ENCODE measurements at regions not wholly inside any gene's neighbourhood (a gene's known extent, or its start where the extent isn't known, plus 50 kb on each side); places are given as distances from the start of the nearest gene placed in this dataset.

GRCh38 chr2:145059343-145059742, 539.4 kb upstream of the ZEB2 start:
- no peak for DNase-seq

GRCh38 chr2:145058457-145058856, 538.5 kb upstream of the ZEB2 start:
- DNase-seq, result no peak

- DNase-seq, result no peak
Observed at GRCh38 chr2:145055651-145056050, 535.7 kb upstream of the ZEB2 start.

GRCh38 chr2:145050134-145050533, 530.2 kb upstream of the ZEB2 start:
- no peak for DNase-seq

DNA sequence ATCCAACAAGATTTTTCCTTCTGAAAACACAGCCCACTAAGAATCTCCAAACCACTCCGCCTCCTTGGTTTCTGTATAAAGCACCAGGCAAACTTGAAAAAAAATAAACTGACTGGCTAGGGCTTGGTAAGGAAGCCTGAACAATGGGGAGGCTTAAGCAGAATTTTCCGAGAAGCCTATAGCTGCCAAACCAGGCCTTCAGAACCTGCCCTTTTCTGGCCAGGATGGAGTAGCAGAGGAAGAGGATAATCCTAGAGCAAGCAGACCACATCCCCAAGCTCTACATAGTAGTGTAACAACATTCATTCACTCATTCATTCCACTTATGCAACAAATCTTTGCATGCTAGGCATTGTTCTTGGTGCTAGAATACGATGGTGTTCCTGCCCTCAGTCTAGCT, 529.6 kb upstream of the ZEB2 start:
- DNase-seq, result no peak

- DNase-seq, result no peak
Observed at GRCh38 chr2:145047554-145047953, 527.6 kb upstream of the ZEB2 start.

DNA sequence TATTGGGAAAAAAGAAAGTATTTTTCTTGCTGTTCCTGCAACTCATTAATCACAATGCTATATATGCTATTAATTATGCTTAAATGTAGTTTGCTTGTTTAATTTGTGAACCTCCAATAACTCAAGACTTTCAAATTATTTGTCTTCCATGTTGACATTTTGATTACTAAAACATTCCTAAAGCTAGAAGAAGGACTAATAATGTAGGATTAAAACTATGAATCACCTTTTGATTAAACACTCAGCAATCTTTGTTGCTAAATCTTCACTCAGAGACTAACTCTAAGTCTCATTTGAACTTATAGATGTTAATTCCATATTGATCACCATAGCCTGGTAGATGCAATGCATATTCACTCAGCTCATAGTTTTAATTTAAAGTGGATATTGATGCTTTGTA, 524.6 kb upstream of the ZEB2 start:
- DNase-seq, result peak; percentile 34

DNA sequence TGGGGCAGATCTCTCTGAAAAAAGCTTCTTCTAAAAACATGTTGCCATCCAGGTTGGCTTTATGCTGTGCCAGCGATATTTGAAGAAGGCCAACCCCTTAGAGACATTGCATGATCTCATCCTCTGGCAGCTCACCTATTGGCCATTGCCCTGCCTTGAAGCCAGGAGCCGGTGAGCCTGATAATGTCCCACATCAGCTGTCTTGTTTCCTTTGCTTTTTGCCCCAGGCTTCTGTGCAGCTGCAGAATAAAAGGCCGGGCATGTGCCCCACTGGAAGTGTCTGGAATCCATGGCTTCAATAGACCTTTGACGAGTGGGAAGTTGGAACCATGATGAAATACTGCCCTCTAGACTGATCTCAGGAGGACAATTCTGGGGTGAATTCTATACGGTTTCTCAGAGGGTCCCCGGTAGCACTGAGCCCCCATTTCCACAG, 523.5 kb upstream of the ZEB2 start:
- no peak for DNase-seq

DNA sequence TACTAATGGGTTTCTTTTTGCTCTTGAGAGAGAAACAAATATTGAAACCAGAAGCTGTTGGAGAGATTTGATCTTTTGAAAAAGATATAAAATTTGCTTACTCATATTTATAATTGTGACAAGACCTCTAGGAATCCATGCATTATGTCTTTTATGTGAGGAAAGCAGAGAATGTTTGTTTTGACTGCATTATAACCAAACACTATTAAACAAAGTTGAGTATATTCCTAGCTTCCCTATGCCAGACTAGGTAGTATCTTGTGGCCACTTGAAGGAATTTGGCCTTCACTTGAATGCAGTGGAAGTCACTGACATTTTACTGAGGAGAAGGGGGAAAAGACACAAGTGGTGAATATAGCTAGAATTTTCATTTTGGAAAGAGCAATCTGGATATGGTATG, 521.8 kb upstream of the ZEB2 start:
- DNase-seq, result no peak

DNA sequence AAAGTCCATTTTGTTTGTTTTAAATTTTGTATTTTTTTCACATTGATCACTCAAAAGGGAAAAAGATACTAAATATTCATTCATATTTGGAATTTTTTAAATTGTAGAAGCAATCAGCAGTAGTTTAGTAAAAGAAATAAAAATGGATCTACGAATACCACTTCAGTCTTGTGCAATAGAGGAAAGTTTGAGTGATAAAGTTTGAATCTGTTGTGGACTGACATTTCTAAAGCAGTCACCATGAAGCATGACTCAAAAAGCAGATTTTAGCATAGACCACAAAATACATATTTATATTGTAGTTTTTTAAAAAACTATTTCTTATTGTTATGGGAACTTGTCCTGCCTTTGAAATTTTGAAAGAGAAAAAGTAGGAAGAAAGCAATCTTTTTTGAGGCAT, 520.5 kb upstream of the ZEB2 start:
- DNase-seq, result no peak

- DNase-seq, result no peak
Observed at GRCh38 chr2:145038041-145038525, 518.2 kb upstream of the ZEB2 start.

DNA sequence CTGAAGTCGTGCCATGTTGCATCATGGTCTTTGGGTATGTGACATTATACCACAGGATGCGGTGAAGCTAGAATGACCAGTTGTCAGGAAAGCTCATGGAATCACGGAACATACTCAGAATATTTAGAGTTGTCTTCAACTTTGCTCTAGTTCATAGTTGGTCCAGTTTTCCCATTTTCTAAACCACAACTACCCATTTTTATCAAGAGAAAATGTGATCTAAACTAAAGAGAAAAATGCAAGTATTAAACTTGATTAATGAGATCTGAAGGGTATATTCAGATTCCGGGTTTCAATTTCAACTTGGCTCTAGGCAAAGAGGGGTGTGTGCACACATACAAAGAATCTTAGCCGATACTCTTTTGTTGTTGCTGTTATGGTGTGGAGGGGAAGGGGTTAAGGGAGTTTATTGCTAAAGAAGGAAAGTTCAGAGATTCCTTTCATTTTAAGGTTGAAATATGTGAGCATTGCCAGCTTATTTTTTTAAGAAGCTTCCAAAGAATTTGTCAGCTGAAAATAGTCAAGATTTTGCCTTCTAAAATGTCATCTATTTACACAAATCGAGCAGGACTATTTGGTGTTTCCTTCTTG, 516.6 kb upstream of the ZEB2 start:
- DNase-seq, result no peak

- DNase-seq, result no peak
Observed at GRCh38 chr2:145034511-145034910, 514.6 kb upstream of the ZEB2 start.

GRCh38 chr2:145033438-145033837, 513.5 kb upstream of the ZEB2 start:
- no peak for DNase-seq

- peak; percentile 32 for DNase-seq
Observed at GRCh38 chr2:145032791-145033190, 512.9 kb upstream of the ZEB2 start.

- no peak for DNase-seq
Observed at GRCh38 chr2:145029873-145030272, 510.0 kb upstream of the ZEB2 start.

DNA sequence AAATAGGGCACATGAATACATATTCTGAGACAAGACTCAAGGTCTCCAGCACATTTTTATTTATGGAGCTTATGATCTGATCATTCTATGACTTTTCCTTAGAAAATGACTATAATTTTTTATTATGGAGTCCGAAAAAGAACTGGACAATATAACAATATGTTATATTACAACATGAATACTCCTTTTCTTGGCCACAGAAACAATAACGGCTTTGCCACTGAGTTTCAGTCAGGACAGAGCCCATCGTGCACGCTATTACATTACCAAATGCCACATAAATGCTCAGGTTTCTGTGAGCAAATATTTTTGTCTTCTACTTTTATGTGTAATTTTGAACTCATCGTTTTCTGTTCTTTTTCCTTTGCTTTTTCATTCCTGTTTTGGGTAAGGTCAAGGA, 509.2 kb upstream of the ZEB2 start:
- no peak for DNase-seq

DNA sequence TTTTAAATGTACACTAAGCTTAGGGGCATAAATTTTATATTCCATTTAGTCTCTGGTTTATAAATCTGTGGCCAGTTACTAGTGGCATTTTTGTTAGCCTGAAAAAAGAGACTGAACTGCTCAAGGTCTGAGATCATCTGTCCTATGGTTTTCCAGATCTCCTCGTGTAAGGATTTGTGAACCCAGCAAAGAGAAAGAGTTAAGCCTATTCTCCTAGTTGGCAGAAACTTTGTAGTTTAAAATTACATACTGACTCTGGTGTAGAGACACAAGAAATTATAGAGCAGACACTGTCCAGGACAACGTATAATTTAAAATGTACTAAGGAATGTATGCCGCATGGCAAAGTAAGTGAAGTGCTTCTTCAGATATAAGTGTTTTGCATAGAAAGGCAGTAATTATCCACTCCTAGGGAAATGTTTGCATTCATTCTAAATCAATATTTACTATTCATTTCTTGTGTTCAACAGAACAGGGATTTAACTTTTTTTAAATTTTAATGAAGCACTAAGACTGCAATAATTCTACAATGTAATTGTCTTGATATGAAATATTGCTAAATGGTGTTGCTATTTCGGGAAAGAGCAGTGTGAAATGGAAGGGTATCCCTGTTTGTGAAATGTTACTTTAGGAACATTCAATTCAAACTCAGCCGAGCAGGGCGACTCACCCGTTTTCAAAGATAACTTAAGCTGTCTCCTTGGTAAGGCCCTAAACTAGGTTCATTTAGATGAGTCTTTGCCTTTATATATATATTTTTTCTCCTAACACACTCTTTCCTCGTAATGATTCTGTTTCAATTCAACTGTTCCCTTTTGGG, 508.4 kb upstream of the ZEB2 start:
- no peak for DNase-seq

DNA sequence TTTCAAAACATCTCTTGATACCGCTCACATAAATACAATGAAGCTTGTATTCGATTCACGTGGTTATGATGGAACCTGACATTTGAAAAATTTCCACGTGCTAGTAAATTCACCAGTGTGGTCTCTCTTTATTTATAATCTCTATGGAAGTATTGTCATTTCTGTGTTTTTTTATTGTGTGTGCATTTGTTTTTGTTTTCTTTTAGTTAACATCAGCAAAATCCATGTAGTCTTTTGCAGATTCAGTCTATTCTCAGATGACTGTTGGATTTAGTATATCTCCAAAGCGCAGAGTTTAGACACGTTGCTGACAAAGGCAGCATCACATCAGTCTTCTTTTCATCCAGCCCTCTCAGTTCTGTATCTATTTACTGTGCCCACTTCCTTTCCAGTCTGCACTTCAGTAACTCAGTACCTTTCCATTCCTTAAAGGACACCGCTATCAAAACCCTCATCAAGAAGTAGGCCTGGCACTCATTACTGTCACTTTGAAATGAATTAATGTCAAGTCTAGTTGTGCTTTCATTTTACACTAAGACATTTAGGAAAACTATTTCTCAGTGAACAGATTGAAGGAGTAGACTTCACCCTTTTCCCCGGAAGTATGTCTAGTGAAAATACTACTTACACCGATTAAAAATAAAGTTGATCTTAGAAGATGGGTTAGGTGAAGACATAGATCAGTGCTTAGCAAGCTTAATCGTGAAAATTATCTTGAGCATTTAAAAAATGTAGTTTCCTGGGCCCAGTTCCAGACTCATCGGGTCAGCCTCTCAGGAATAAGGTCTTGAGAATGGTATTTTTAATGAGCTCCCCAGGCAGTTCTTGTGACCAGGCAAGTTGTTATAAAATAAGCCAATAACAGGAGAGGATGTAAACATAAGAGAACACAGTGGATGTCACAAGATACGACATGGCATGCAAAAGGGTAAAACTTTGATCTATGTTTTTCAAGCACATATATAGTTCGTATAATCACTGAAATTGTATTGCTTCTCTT, 506.8 kb upstream of the ZEB2 start:
- peak; percentile 51 for DNase-seq

DNA sequence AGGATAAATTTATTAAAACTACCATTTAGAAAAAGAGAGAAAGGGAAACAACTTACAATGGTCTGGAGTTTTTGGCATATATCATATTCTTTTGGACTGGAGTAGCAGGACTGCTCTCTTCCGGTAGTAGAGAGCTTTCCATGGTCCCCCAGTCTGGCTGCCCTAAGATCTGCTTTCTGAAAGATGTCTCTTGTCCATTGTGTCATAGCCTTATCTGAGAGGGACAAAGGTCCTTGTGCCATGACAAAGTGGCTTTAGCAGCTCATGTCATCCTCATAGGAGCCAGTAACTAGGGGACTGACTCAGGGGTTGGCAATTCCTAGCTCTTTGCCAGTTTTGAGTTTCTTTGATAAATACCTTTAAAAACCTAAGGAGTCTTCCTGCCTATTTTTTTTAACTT, 505.5 kb upstream of the ZEB2 start:
- DNase-seq, result no peak

GRCh38 chr2:145023334-145023934, 503.5 kb upstream of the ZEB2 start:
- DNase-seq, result no peak

DNA sequence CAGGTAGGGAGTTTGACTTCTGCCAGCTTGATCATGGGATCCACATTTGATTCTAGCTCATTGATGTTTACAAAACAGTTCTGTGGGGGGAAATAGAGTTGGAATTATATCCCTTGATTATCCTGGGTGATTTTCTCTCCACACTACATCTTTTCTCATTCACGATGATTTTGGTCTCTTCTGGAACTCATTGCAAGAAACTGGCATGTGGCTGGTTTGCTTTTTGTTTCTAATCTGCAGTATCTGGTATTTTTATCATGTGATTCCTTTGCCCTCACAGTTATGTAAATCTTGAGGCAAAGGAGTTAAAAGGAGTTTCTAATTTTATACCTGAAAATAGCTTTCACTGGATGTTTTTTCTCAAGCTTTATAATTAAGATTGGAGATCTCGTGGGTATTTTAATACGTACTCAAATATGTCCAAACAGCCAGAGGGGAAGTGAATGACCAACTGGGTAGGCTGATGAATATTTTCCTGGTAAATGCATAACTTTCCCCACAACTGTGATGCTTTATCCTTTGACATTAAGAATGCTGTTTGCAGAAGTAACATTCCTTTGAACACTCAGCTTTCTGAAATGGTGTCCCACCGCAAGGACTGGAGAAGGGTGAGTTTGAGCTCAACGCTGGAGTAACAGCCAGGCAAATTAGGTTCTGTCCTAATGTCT, 502.9 kb upstream of the ZEB2 start:
- DNase-seq, result peak; percentile 59
